ENCODE measurements at regions not wholly inside any gene's neighbourhood (a gene's known extent, or its start where the extent isn't known, plus 50 kb on each side); places are given as distances from the start of the nearest gene placed in this dataset.

- H3K9me3 ChIP-seq (ENCODE audit: low read length) = no peaks in the 10 kb centered on the region
- no TSS peak for BruUV-seq (replicated peaks)
- H3K79me2 ChIP-seq (ENCODE audit: insufficient read depth, low read depth, low read length) = no peaks in the 10 kb centered on the region
- TF ChIP-seq EZH2phosphoT487 (IDR thresholded peaks at IDR 0.05; ENCODE audit: borderline replicate concordance, low read depth, low read length) (no peak), CTCF (conservative IDR thresholded peaks at IDR 0.05; ENCODE audit: low read length) (no peak)
- H3K4me3 ChIP-seq (ENCODE audit: low read depth, low read length, poor library complexity, severe bottlenecking) = no peak overlapping the region
- H2AFZ ChIP-seq (ENCODE audit: low read length) = no peak overlapping the region
- ChIA-PET POLR2A (no interaction called here), CTCF (ENCODE audit: unreplicated experiment) (no interaction called here)
- no peak overlapping the region for H3K27ac ChIP-seq (ENCODE audit: low read depth, low read length, poor library complexity, severe bottlenecking)
- H3K36me3 ChIP-seq (ENCODE audit: insufficient read depth, low read length) = no peaks in the 10 kb centered on the region
- DNase-seq (ENCODE audit: low spot score) = no peak
- H3K4me1 ChIP-seq (ENCODE audit: insufficient read depth, low read length, poor library complexity, severe bottlenecking) = no peaks in the 10 kb centered on the region
- no peaks in the 10 kb centered on the region for H4K20me1 ChIP-seq (ENCODE audit: insufficient read depth, low read length)
- H3K9me2 ChIP-seq (ENCODE audit: insufficient read depth, low read length) = no peaks in the 10 kb centered on the region
- no peak overlapping the region for H3K4me2 ChIP-seq (ENCODE audit: low read length)
- intact Hi-C loops (cut with micrococcal nuclease; ENCODE audit: unreplicated experiment) = no loop called here
Measured at GRCh38 chr18:77373730-77374445, 124.2 kb downstream of the GALR1 start.

GRCh38 chr18:77374446-77374805, 124.8 kb downstream of the GALR1 start:
- Histone ChIP-seq H2AFZ (ENCODE audit: low read length) (no peak overlapping the region), H3K4me3 (ENCODE audit: low read depth, low read length, poor library complexity, severe bottlenecking) (no peak overlapping the region), H3K9me3 (ENCODE audit: low read length) (no peaks in the 10 kb centered on the region), H4K20me1 (ENCODE audit: insufficient read depth, low read length) (no peaks in the 10 kb centered on the region), H3K9me2 (ENCODE audit: insufficient read depth, low read length) (no peaks in the 10 kb centered on the region), H3K4me2 (ENCODE audit: low read length) (no peak overlapping the region), H3K79me2 (ENCODE audit: insufficient read depth, low read depth, low read length) (no peaks in the 10 kb centered on the region), H3K27ac (ENCODE audit: low read depth, low read length, poor library complexity, severe bottlenecking) (no peak overlapping the region), H3K36me3 (ENCODE audit: insufficient read depth, low read length) (no peaks in the 10 kb centered on the region), H3K4me1 (ENCODE audit: insufficient read depth, low read length, poor library complexity, severe bottlenecking) (no peaks in the 10 kb centered on the region)
- intact Hi-C loops (cut with micrococcal nuclease; ENCODE audit: unreplicated experiment) = no loop called here
- no peak for DNase-seq (ENCODE audit: low spot score)
- POLR2A ChIA-PET = no interaction called here
- TF ChIP-seq CTCF (conservative IDR thresholded peaks at IDR 0.05; ENCODE audit: low read length) = no peak
- TF ChIP-seq EZH2phosphoT487 (IDR thresholded peaks at IDR 0.05; ENCODE audit: borderline replicate concordance, low read depth, low read length) = no peak
- CTCF ChIA-PET (ENCODE audit: unreplicated experiment) = no interaction called here
- no TSS peak for BruUV-seq (replicated peaks)

- intact Hi-C loops (cut with micrococcal nuclease; ENCODE audit: unreplicated experiment) = no loop called here
- no TSS peak for BruUV-seq (replicated peaks)
Measured at GRCh38 chr18:77376043-77376732, 126.5 kb downstream of the GALR1 start.

More at GRCh38 chr18:77376043-77376732, 126.5 kb downstream of the GALR1 start:
- Histone ChIP-seq H3K9me3 (ENCODE audit: low read length) (no peaks in the 10 kb centered on the region), H3K4me1 (ENCODE audit: insufficient read depth, low read length, poor library complexity, severe bottlenecking) (no peaks in the 10 kb centered on the region), H3K27ac (ENCODE audit: low read depth, low read length, poor library complexity, severe bottlenecking) (no peak overlapping the region), H3K4me2 (ENCODE audit: low read length) (no peak overlapping the region), H3K79me2 (ENCODE audit: insufficient read depth, low read depth, low read length) (no peaks in the 10 kb centered on the region), H2AFZ (ENCODE audit: low read length) (no peak overlapping the region), H3K9me2 (ENCODE audit: insufficient read depth, low read length) (no peaks in the 10 kb centered on the region), H4K20me1 (ENCODE audit: insufficient read depth, low read length) (no peaks in the 10 kb centered on the region), H3K4me3 (ENCODE audit: low read depth, low read length, poor library complexity, severe bottlenecking) (no peak overlapping the region), H3K36me3 (ENCODE audit: insufficient read depth, low read length) (no peaks in the 10 kb centered on the region)
- no peak for DNase-seq (ENCODE audit: low spot score)
- no peak for TF ChIP-seq CTCF (conservative IDR thresholded peaks at IDR 0.05; ENCODE audit: low read length)
- TF ChIP-seq EZH2phosphoT487 (IDR thresholded peaks at IDR 0.05; ENCODE audit: borderline replicate concordance, low read depth, low read length) = no peak
- ChIA-PET POLR2A (no interaction called here), CTCF (ENCODE audit: unreplicated experiment) (no interaction called here)
